SKM-1 treated with dmso at 0.1 percent for 144 hours (cell line): ENCODE measurements at regions not wholly inside any gene's neighbourhood (a gene's known extent, or its start where the extent isn't known, plus 50 kb on each side); places are given as distances from the start of the nearest gene placed in this dataset.
A peak's percentile ranks its signal among the peaks of the same experiment; 100 is the strongest.
"Not testable (repeated sequence)": the region's sequence is repeated elsewhere in the genome, so short reads cannot be mapped to it uniquely, and the experiment has no call there.

Source experiments
- DNase-seq: peaks from one replicate; lab custom pipeline; 2025; ENCODE audit not compliant: unreplicated experiment; lab: John Stamatoyannopoulos, UW

GRCh38 chr4:14155803-14156202 is 528.3 kb upstream of the BOD1L1 start:
- DNase-seq, result no peak

GRCh38 chr4:14157262-14157661 is 529.7 kb upstream of the BOD1L1 start:
- no peak for DNase-seq

DNA sequence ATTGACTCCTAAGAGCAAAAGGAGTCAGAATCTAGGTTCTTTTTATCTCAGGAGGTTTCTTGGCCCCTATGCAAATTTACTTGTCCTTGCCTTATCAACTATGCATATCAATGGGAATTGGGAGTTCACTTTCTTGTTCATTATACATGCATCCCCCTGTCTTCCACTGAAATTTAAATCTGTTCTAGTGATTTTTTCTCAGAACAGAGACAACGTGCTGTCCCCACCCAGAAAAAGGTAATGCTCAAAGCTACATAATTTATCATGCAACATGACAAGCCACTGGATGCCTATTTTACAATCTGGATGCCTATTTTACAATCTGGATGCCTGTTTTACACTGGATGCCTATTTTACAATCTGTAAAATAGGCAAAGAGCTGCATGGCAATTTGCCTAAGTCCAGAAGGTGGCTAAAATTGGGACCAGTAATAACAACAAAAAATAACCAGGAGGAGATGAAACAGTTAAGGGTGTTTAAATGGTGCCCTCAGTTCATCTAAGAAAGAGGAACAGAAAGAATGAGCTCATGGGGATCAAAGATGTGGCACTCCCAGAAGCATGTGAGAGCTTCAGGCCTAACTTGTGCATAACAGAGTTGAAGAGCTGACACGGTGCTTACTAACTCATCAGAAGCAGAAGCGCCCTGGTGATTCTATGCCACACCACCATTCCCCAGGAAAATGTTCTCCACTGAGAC is 537.8 kb upstream of the BOD1L1 start:
- peak; percentile 73 for DNase-seq

GRCh38 chr4:14167876-14168510 is 540.5 kb upstream of the BOD1L1 start:
- no peak for DNase-seq

- DNase-seq, result no peak
These were observed 541.4 kb upstream of the BOD1L1 start for GRCh38 chr4:14168919-14169318.

- no peak for DNase-seq
These were observed 541.9 kb upstream of the BOD1L1 start for GRCh38 chr4:14169460-14169859.

DNA sequence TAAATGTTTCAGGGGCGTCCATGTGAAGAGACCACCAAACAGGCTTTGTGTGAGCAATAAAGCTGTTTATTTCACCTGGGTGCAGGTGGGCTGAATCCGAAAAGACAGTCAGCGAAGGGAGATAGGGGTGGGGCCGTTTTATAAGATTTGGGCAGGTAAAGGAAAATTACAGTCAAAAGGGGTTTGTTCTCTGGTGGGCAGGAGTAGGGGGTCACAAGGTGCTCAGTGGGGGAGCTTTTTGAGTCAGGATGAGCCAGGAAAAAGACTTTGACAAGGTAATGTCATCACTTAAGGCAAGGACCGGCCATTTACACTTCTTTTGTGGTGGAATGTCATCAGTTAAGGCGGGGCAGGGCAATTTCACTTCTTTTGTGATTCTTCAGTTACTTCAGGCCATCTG is 542.4 kb upstream of the BOD1L1 start:
- not testable (repeated sequence) for DNase-seq

GRCh38 chr4:14176613-14177012 is 549.1 kb upstream of the BOD1L1 start:
- no peak for DNase-seq

- DNase-seq, result no peak
These were observed 550.5 kb upstream of the BOD1L1 start for GRCh38 chr4:14177987-14178386.

GRCh38 chr4:14178421-14178820 is 550.9 kb upstream of the BOD1L1 start:
- peak; percentile 15 for DNase-seq

DNA sequence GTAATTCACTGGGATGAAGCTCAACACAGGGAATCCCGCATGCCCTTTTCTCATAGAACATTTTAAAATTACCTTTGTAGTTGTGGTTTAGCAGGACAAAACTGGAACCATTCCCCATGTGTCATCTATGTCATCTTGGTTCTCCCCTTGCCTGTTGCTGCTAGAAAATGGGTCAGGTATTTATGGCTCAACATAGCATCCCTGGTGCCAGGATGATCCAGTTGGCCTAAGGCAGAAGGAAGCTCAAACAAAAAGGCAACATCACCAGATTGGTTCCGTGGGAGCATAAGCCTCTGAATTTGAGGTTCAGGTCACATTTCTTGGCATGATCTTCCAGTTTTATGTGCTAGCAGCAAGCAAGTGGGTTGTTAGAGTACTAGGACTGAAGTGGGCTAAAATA is 552.6 kb upstream of the BOD1L1 start:
- no peak for DNase-seq

GRCh38 chr4:14180983-14181601 is 553.6 kb upstream of the BOD1L1 start:
- no peak for DNase-seq

GRCh38 chr4:14182148-14182547 is 554.6 kb upstream of the BOD1L1 start:
- DNase-seq, result no peak

GRCh38 chr4:14184265-14184664 is 556.7 kb upstream of the BOD1L1 start:
- no peak for DNase-seq

- no peak for DNase-seq
These were observed 557.2 kb upstream of the BOD1L1 start for GRCh38 chr4:14184767-14185166.

DNA sequence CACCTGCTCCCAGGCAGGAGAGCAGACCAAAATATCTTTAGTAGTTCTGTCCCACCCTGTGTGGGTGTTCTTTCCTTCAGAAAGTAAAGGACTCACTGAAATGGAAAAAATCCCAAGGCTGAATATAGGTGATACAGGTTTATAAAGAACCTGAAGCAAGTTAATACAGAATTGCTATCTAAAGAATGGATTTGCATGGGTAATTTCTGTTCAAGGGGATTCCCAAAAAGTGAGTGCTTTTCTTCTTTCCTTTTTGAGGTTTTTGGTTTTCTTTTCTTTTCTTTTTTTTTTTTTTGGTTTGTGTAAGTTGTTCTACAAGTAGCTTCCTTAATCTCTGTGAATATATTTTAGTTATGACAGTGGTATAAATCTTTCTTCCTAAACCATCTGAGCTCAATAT is 560.7 kb upstream of the BOD1L1 start:
- DNase-seq, result no peak

DNA sequence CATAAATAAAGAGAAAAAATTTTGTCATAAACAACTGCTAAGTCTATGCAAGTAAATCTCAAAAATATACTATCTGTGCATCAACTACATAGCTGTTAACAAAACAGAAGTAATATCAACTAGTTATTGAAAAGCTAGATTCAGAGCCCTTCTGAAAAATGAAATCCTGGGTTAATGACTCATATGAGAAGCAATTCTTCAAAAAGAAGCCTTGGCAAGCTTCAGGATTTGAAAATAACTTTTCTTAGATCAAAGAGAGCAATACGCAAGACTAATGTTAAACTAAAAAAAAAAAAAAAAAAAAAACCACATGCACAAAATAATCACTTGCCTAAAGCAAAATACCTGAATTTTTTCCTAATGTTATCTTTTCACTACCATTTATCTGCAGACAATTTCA is 566.1 kb upstream of the BOD1L1 start:
- DNase-seq, result no peak

- DNase-seq, result no peak
These were observed 568.6 kb upstream of the BOD1L1 start for GRCh38 chr4:14196131-14196530.

GRCh38 chr4:14215116-14215770 is 587.7 kb upstream of the BOD1L1 start:
- no peak for DNase-seq

GRCh38 chr4:14217401-14217800 is 589.9 kb upstream of the BOD1L1 start:
- no peak for DNase-seq

GRCh38 chr4:14218641-14219040 is 591.1 kb upstream of the BOD1L1 start:
- DNase-seq, result no peak

DNA sequence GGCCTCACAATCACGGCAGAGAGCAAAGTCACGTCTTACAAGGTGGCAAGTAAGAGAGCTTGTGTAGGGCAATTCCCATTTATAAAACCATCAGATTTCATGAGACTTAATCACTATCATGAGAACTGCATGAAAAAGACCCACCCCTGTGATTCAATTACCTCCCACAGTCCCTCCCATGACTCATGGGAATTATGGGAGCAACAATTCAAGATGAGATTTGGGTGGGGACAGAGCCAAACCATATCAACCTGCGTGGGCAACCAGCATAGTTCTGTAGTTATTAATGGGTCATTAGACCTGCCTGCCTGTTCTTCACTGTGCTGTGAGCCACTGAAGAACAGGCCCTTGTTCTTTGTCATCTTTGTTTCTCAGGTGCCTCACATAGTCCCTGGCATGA is 593.7 kb upstream of the BOD1L1 start:
- DNase-seq, result no peak
